Activated gamma-delta T cell (primary cell): ENCODE measurements at regions not wholly inside any gene's neighbourhood (a gene's known extent, or its start where the extent isn't known, plus 50 kb on each side); places are given as distances from the start of the nearest gene placed in this dataset.

ENCODE experiments used
- DNase-seq: peaks from one replicate; lab custom pipeline; 2025; lab: John Stamatoyannopoulos, UW

GRCh38 chrX:40452031-40452430 lies 128.7 kb upstream of the ATP6AP2 start:
- DNase-seq, result no peak

DNA sequence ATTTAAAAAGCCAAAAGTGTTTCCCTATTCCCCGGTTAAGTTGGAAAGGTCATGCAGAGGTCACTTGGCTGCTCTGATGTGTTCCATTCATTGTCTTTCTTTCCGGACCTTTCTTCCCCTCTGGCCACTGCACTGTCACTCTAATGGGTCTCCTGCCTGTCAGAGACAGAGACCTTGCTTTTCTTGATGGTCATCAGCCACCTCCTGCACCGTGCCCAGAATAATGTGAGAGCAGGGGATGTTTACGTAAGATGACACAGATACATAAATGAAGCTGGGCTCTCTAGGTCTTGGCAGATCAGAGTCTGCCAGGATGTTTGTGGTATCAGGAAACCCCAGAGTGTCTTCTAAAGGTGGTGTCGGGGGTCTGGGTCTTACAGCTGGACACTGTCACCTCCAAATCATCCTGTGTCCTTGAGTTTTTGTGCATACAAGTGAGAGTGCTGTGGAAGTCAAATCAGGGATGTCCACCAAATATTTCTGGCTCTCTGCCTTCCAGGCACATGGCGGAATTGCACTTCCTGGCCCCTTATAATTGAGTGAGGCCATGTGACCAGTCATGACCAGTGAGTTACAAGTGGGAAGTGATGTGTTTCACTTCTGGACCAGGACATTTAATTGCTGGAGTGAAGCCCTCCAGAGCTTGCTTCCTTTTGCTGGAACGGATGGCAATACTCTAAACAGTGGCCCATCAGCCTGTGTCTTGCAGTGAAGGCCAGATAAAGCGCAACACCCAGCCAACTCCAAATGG lies 130.6 kb upstream of the ATP6AP2 start:
- no peak for DNase-seq

DNA sequence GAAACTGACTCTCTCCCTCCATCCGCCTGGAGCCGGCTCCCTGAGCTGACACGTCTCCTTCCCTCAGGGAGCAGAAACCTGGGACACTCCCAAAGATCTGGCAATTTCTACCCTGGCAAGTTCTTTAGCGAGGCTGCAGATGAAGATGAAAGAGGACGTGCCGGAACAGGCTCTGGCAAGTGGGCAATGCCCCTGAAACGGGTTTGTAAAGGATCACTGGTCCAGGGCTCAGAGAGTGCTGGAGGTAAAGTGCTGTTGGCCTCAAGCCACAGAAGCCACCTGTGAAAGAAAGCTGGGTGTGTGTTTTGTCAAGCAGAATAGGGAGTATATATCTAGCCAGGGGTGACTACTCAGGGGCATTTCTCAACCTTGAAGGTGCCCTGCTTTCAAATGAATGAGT lies 131.4 kb upstream of the ATP6AP2 start:
- no peak for DNase-seq

DNA sequence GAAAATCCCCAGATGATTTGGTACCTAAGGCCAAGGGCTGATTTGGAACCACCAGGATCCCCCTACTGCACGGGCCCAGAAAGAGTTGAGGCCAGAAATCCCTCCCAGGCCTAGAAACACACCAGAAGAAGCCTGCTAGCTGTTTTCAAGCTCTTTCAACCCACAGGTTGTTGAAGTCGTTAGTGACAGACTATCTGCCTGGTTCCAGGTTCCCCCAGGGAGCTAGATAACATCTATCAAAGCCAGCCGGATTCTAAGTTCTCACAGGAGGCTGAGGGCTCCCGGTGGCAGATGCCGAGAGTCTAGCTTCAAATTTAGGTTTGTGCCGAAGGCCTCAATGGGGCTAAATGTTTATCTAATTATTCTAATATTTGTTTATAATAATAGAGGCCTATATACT lies 132.0 kb upstream of the ATP6AP2 start:
- DNase-seq, result no peak

DNA sequence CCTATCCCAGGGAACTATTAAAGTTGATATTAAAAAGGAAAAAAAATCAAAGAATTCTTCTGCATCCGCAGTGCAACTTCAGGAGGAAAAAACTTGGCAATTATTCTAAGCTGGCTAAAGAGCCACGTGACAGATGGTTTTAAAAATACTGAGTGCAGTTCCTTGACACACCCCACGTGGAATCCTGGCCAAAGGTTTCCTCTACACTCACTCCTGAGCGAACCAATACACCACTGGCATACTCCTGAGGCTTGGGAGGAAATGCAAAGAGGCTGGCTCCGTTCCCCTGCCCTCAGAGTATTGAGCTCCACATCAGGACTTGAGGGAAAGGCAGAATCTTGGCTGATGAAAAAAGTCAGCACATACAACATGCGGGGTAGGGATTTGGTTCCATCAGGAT lies 133.8 kb upstream of the ATP6AP2 start:
- DNase-seq, result no peak

- DNase-seq, result no peak
Observed at GRCh38 chrX:40445691-40446090, 135.1 kb upstream of the ATP6AP2 start.

- DNase-seq, result no peak
Observed at GRCh38 chrX:40444798-40445496, 135.8 kb upstream of the ATP6AP2 start.

GRCh38 chrX:40444133-40444532 lies 136.6 kb upstream of the ATP6AP2 start:
- no peak for DNase-seq

- no peak for DNase-seq
Observed at GRCh38 chrX:40440866-40441265, 139.9 kb upstream of the ATP6AP2 start.

- no peak for DNase-seq
Observed at GRCh38 chrX:40439625-40440532, 140.9 kb upstream of the ATP6AP2 start.

DNA sequence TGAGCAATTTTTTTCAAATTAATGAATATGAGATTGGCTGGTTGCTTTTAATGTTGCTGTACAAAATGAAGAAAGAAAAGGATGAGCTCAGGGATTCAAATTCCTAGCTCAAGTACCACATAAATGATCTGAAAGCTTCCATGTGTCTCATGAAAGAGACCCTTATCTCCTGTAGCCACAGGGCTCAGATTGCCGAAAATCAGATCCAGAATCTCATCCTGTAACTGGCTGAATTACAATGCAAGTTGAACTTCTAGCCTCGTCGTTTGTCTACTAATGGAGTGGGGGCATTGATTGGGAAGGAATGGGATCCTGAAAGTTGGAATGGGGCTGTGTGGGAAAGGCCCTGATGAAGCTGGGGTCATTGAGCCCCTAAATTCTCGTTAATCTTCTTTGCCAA lies 143.4 kb upstream of the ATP6AP2 start:
- DNase-seq, result no peak

DNA sequence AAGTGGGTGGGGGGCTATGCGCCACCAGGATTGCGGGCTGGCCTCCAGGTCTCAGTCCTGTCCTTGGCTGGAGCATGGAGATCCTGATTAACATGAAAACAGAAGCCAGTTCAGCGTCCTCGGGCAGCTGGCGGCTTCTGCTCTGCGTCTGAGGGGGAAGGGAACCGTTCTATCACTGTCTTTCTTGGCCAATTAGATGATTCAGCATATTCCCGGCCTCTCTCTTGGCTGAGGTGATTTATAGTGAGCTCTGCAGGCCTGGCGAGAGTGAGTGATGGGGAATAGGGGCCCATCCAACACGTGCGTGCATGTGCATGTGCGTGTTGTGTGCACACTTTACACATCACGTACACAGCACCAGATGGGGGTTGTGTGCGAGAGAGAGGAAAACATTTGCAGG lies 145.8 kb upstream of the ATP6AP2 start:
- DNase-seq, result no peak

- DNase-seq, result no peak
Observed at GRCh38 chrX:40434443-40434842, 146.3 kb upstream of the ATP6AP2 start.

DNA sequence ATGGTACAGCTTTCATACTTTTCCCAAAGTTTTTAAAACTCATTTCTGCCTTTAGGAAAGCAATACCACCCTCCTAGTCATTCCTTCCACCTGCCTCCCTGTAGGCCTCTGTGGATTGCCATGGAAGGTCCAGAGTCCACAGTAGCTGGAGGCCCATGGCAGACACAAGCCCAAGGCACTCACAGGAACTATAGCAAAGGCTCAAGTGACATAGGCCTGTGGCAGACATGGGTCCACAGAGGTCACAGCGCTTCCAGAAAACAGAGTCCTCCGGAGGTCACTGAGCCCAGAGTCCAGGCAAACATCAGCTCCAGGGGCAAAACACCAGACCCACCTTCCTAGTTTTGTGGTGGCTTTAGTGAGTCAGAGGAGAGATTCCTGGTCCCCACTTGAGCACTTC lies 147.6 kb upstream of the ATP6AP2 start:
- DNase-seq, result no peak

GRCh38 chrX:40424259-40424658 lies 156.5 kb upstream of the ATP6AP2 start:
- DNase-seq, result no peak

GRCh38 chrX:40423299-40423698 lies 157.5 kb upstream of the ATP6AP2 start:
- no peak for DNase-seq

GRCh38 chrX:40422021-40422420 lies 158.7 kb upstream of the ATP6AP2 start:
- no peak for DNase-seq

- no peak for DNase-seq
Observed at GRCh38 chrX:40420899-40421729, 159.7 kb upstream of the ATP6AP2 start.

- no peak for DNase-seq
Observed at GRCh38 chrX:40418813-40419195, 162.0 kb upstream of the ATP6AP2 start.

DNA sequence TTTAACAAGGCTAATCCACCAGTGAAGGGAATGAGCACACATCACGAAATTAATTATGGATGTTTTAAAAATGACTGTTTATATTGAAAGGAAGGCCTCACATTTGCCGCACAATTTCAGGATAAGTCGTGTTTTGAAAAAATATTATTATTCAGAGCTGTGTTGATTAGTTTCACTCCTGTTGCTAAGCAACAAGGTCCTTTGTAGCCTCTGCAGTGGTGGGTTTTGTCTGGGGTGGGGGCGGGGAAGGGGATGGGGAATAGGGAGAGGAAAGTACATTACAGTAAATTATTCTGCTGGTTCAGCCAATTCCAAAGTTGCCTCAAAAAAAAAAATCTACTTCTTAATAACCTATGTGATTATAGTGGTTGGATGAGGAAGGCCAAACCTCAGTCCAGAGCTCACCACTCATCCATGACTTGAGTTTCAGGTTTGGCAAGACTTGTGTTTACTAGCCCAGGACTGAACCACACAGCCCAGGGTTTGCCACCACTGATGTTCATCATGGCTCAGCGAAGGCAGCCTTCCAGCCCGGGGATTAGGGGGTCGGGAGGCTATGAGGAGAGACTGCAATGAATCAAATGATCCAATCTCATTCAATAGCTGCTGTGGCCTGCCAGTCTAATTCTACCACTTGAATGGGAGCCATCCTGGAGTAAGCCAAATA lies 162.5 kb upstream of the ATP6AP2 start:
- no peak for DNase-seq

- no peak for DNase-seq
Observed at GRCh38 chrX:40415675-40416074, 165.1 kb upstream of the ATP6AP2 start.
